Endodermal cell (in vitro differentiated cells): ENCODE measurements at regions not wholly inside any gene's neighbourhood (a gene's known extent, or its start where the extent isn't known, plus 50 kb on each side); places are given as distances from the start of the nearest gene placed in this dataset.

ENCODE experiments used
- DNase-seq: peaks from one replicate; pipeline ENCODE4 v3.0.0-alpha.2; 2017
- H3K27ac ChIP-seq: 2 replicates; pipeline ENCODE4 v1.5.1; 2013; ENCODE audit warnings: mild to moderate bottlenecking, low read depth, low read length, moderate library complexity
- H3K27me3 ChIP-seq: 2 replicates; pipeline ENCODE4 v1.6.1; 2013; ENCODE audit warnings: mild to moderate bottlenecking, low read length, moderate library complexity; ENCODE audit not compliant: insufficient read depth, control insufficient read depth, poor library complexity, severe bottlenecking
- H3K36me3 ChIP-seq: 2 replicates; pipeline ENCODE4 v1.7.0; 2013; ENCODE audit warnings: mild to moderate bottlenecking, low read length, moderate library complexity; ENCODE audit not compliant: control insufficient read depth, insufficient read depth
- H3K4me1 ChIP-seq: one replicate; pipeline ENCODE4 v1.7.0; 2013; ENCODE audit warnings: low read length; ENCODE audit not compliant: control insufficient read depth, insufficient read depth
- H3K4me3 ChIP-seq: 2 replicates; pipeline ENCODE4 v1.5.1; 2013; ENCODE audit warnings: mild to moderate bottlenecking, low read length, moderate library complexity
- H3K9ac ChIP-seq: 2 replicates; pipeline ENCODE4 v1.6.1; 2013; ENCODE audit warnings: mild to moderate bottlenecking, low read length, moderate library complexity; ENCODE audit not compliant: poor library complexity, severe bottlenecking; ENCODE audit errors: extremely low read depth
- H3K9me3 ChIP-seq: 2 replicates; pipeline ENCODE4 v1.6.1; 2013; ENCODE audit warnings: mild to moderate bottlenecking, low read length, moderate library complexity; ENCODE audit not compliant: control insufficient read depth
- H3K27ac Mint-ChIP-seq: 2 replicates; pipeline ENCODE4 v1.8.0; 2020; ENCODE audit warnings: mixed read lengths
- H3K27me3 Mint-ChIP-seq: 2 replicates; pipeline ENCODE4 v1.8.0; 2021; ENCODE audit warnings: mild to moderate bottlenecking, mixed read lengths; ENCODE audit not compliant: insufficient read depth
- H3K36me3 Mint-ChIP-seq: 2 replicates; pipeline ENCODE4 v1.8.0; 2020; ENCODE audit warnings: low read depth, mixed read lengths
- H3K4me1 Mint-ChIP-seq: 2 replicates; pipeline ENCODE4 v1.8.0; 2020; ENCODE audit warnings: mixed read lengths
- H3K4me3 Mint-ChIP-seq: 2 replicates; pipeline ENCODE4 v1.8.0; 2020; ENCODE audit warnings: mild to moderate bottlenecking, moderate library complexity, mixed read lengths
- H3K9me3 Mint-ChIP-seq: 2 replicates; pipeline ENCODE4 v1.8.0; 2020; ENCODE audit warnings: mild to moderate bottlenecking, mixed read lengths
- WGBS, 2 experiments: methylation state at CpG; one replicate each; pipeline versions ENCODE4 v1.1.5 to v1.1.7; 2013; ENCODE audit warnings: missing lambda C conversion rate in 2 of 2, mixed read lengths in 1 of 2; ENCODE audit not compliant: insufficient coverage in 1 of 2, insufficient read length in 1 of 2; 5-methylcytosine and 5-hydroxymethylcytosine counted together
- TF ChIP-seq, protein P1 (sequence below): fragments of 200-600 bp; sonication (generic); conservative IDR thresholded peaks from 2 replicates; pipeline ENCODE4 v1.5.0; 2021; ENCODE audit warnings: antibody characterized with exemption, mild to moderate bottlenecking

- H3K4me1 Mint-ChIP-seq: peaks cover 4% of the 10 kb centered on the region
- 70 to 82% methylated on average over 5 to 8 of the region's 8 CpGs for WGBS, 2 experiments
- no peaks in the 10 kb centered on the region for H3K36me3 Mint-ChIP-seq
- no peaks in the 10 kb centered on the region for H3K9me3 ChIP-seq
- no peak overlapping the region for H3K27ac ChIP-seq
- H3K27ac Mint-ChIP-seq: no peak overlapping the region
- H3K4me3 Mint-ChIP-seq: no peak overlapping the region
- no peaks in the 10 kb centered on the region for H3K27me3 ChIP-seq
- H3K36me3 ChIP-seq: no peaks in the 10 kb centered on the region
- TF ChIP-seq, protein P1, sequence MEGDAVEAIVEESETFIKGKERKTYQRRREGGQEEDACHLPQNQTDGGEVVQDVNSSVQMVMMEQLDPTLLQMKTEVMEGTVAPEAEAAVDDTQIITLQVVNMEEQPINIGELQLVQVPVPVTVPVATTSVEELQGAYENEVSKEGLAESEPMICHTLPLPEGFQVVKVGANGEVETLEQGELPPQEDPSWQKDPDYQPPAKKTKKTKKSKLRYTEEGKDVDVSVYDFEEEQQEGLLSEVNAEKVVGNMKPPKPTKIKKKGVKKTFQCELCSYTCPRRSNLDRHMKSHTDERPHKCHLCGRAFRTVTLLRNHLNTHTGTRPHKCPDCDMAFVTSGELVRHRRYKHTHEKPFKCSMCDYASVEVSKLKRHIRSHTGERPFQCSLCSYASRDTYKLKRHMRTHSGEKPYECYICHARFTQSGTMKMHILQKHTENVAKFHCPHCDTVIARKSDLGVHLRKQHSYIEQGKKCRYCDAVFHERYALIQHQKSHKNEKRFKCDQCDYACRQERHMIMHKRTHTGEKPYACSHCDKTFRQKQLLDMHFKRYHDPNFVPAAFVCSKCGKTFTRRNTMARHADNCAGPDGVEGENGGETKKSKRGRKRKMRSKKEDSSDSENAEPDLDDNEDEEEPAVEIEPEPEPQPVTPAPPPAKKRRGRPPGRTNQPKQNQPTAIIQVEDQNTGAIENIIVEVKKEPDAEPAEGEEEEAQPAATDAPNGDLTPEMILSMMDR: no peak
- DNase-seq: no peak
- H3K4me1 ChIP-seq: no peaks in the 10 kb centered on the region
- no peak overlapping the region for H3K9ac ChIP-seq
- H3K27me3 Mint-ChIP-seq: no peaks in the 10 kb centered on the region
- no peak overlapping the region for H3K4me3 ChIP-seq
- H3K9me3 Mint-ChIP-seq: no peaks in the 10 kb centered on the region
These were observed 266.4 kb upstream of the FBXL7 start for GRCh38 chr5:15233566-15233965.

DNA sequence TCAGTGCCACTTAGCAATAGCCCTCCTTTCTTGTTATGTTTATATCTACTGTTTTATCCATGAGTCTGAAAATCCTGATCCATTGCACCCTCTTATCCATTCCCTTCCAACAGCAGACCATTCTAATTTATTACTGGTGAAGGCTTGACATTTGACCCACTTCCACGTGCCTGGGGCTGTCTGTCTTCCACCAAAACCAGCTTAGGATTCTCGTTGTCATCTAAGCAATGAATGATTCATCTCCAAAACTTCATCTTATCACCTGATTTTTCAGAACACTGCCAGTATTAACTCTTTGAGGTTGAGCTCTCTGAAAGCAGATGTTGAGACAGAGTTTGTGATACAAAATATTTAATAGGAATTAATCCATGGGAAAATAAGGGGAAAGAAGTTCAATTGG, 277.8 kb upstream of the FBXL7 start:
- H3K27ac Mint-ChIP-seq: no peak overlapping the region
- H3K27me3 Mint-ChIP-seq: no peaks in the 10 kb centered on the region

DNA sequence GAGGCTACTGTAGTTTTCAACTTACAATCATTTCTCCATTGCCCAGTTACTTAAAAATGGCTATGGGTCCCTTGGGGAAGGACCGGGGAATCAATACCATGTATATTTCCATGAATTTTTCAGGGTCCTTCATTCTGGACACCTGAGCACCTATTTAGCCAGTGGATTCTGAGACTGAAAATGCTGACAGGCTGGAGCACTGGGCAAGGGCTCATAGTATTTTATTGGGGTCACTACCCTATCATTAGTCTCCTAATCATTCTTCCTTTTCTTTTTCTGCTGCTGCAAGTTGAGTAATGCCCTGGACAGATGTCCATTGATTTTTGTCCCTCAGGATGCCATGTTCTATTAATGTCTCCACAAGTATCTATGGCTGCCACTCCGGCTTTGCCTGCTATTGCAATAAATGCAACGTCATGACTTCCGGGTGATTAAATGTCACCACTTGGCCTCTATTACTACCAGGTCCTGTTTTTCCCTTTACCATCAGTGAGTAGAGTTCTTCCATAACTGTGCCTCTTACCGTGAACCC, 279.3 kb upstream of the FBXL7 start:
- H3K4me1 ChIP-seq: no peaks in the 10 kb centered on the region
- no peaks in the 10 kb centered on the region for H3K36me3 Mint-ChIP-seq
- H3K36me3 ChIP-seq: no peaks in the 10 kb centered on the region
- no peak overlapping the region for H3K4me3 ChIP-seq
- H3K27me3 ChIP-seq: no peaks in the 10 kb centered on the region
- peaks cover 1% of the 10 kb centered on the region for H3K4me1 Mint-ChIP-seq
- no peak for DNase-seq
- no peak overlapping the region for H3K27ac Mint-ChIP-seq
- H3K9me3 Mint-ChIP-seq: no peaks in the 10 kb centered on the region
- TF ChIP-seq, protein P1: no peak
- H3K9ac ChIP-seq: no peak overlapping the region
- no peak overlapping the region for H3K27ac ChIP-seq
- WGBS, 2 experiments: 90 to 95% methylated on average over 4 to 5 of the region's 5 CpGs
- H3K9me3 ChIP-seq: no peaks in the 10 kb centered on the region
- H3K4me3 Mint-ChIP-seq: no peak overlapping the region
- no peaks in the 10 kb centered on the region for H3K27me3 Mint-ChIP-seq

More for the DNA sequence above, 277.8 kb upstream of the FBXL7 start:
- H3K9me3 Mint-ChIP-seq: no peaks in the 10 kb centered on the region
- DNase-seq: no peak
- peaks cover 1% of the 10 kb centered on the region for H3K4me1 Mint-ChIP-seq
- Histone ChIP-seq H3K9ac (no peak overlapping the region), H3K27ac (no peak overlapping the region), H3K36me3 (no peaks in the 10 kb centered on the region), H3K4me3 (no peak overlapping the region), H3K9me3 (no peaks in the 10 kb centered on the region), H3K4me1 (no peaks in the 10 kb centered on the region), H3K27me3 (no peaks in the 10 kb centered on the region)
- TF ChIP-seq, protein P1: no peak
- no peak overlapping the region for H3K4me3 Mint-ChIP-seq
- H3K36me3 Mint-ChIP-seq: no peaks in the 10 kb centered on the region
- 33 to 56% methylated on average over 1 to 2 of the region's 2 CpGs for WGBS, 2 experiments
